ENCODE measurements at regions not wholly inside any gene's neighbourhood (a gene's known extent, or its start where the extent isn't known, plus 50 kb on each side); places are given as distances from the start of the nearest gene placed in this dataset.

- no peak for TF ChIP-seq CTCF (IDR thresholded peaks at IDR 0.05; ENCODE audit: control extremely low read depth, extremely low read depth, low read depth, missing control alignments)
- POLR2A ChIA-PET, result no interaction called here
- CTCF ChIA-PET, result no interaction called here
- no peak for DNase-seq (ENCODE audit: extremely low spot score)
These were observed 176.4 kb upstream of the GYPA start for GRCh38 chr4:144316869-144317268.

GRCh38 chr4:144318797-144319196, 178.3 kb upstream of the GYPA start:
- no peak for DNase-seq (ENCODE audit: extremely low spot score)

GRCh38 chr4:144336633-144337032, 196.1 kb upstream of the GYPA start:
- DNase-seq (ENCODE audit: extremely low spot score), result no peak
- CTCF ChIA-PET, result interaction anchor here (1.3 to 1.5 kb wide), 2 partner anchors 14 to 163 kb away, joined by 3 to 4 read pairs; no protein-coding TSS in a partner anchor
- TF ChIP-seq CTCF (IDR thresholded peaks at IDR 0.05; ENCODE audit: control extremely low read depth, extremely low read depth, low read depth, missing control alignments), result no peak
- POLR2A ChIA-PET, result no interaction called here

More at GRCh38 chr4:144318797-144319196, 178.3 kb upstream of the GYPA start:
- POLR2A ChIA-PET, result no interaction called here
- no peak for TF ChIP-seq CTCF (IDR thresholded peaks at IDR 0.05; ENCODE audit: control extremely low read depth, extremely low read depth, low read depth, missing control alignments)
- CTCF ChIA-PET, result no interaction called here

GRCh38 chr4:144338148-144338547, 197.6 kb upstream of the GYPA start:
- ChIA-PET CTCF (no interaction called here), POLR2A (no interaction called here)
- DNase-seq (ENCODE audit: extremely low spot score), result no peak
- no peak for TF ChIP-seq CTCF (IDR thresholded peaks at IDR 0.05; ENCODE audit: control extremely low read depth, extremely low read depth, low read depth, missing control alignments)

- TF ChIP-seq CTCF (IDR thresholded peaks at IDR 0.05; ENCODE audit: control extremely low read depth, extremely low read depth, low read depth, missing control alignments), result no peak
- POLR2A ChIA-PET, result no interaction called here
- no peak for DNase-seq (ENCODE audit: extremely low spot score)
- CTCF ChIA-PET, result no interaction called here
These were observed 198.3 kb upstream of the GYPA start for GRCh38 chr4:144338834-144339233.

- no peak for TF ChIP-seq CTCF (IDR thresholded peaks at IDR 0.05; ENCODE audit: control extremely low read depth, extremely low read depth, low read depth, missing control alignments)
- DNase-seq (ENCODE audit: extremely low spot score), result no peak
- ChIA-PET POLR2A (no interaction called here), CTCF (no interaction called here)
These were observed 200.4 kb upstream of the GYPA start for GRCh38 chr4:144340931-144341330.
